H1 (cell line): ENCODE measurements at regions not wholly inside any gene's neighbourhood (a gene's known extent, or its start where the extent isn't known, plus 50 kb on each side); places are given as distances from the start of the nearest gene placed in this dataset.

Source experiments
- CTCF ChIA-PET: fragments of 300-600 bp; sonication (Branson Sonifier 250); formaldehyde crosslinking; loops from one replicate; lab custom pipeline; 2021; ENCODE audit not compliant: partially characterized antibody; lab: Charles Lee
- POLR2A ChIA-PET: fragments of 300-600 bp; sonication (Branson Sonifier 250); formaldehyde crosslinking; loops from one replicate; lab custom pipeline; 2021; ENCODE audit warnings: inconsistent platforms; ENCODE audit not compliant: partially characterized antibody; lab: Charles Lee
- DNase-seq, 2 experiments: peaks; one replicate each; pipeline versions ENCODE4 v3.0.0 to v3.0.0-alpha.2; 2010 to 2022; ENCODE audit warnings: low spot score in 2 of 2, low read depth in 1 of 2, mixed read lengths in 1 of 2
- FAIRE-seq: peaks from 2 replicates; lab custom pipeline; 2011; peaks lifted over from hg19 to GRCh38; lab: Jason Lieb, UNC
- H2AFZ ChIP-seq: 2 replicates; pipeline ENCODE4 v1.8.1; 2012; ENCODE audit warnings: low read length, inconsistent platforms
- H2AK5ac ChIP-seq: 2 replicates; pipeline ENCODE4 v1.6.1; 2013; ENCODE audit warnings: low read depth, low read length
- H2BK120ac ChIP-seq: replicated peaks from 2 replicates; pipeline ENCODE3; 2013; ENCODE audit warnings: low read depth, low read length, inconsistent platforms
- H2BK12ac ChIP-seq: 2 replicates; pipeline ENCODE4 v1.6.1; 2013; ENCODE audit warnings: low read depth, low read length
- H2BK15ac ChIP-seq: 2 replicates; pipeline ENCODE4 v1.6.1; 2013; ENCODE audit warnings: low read length
- H2BK20ac ChIP-seq: 2 replicates; pipeline ENCODE4 v1.6.1; 2013; ENCODE audit warnings: low read length
- H2BK5ac ChIP-seq: 2 replicates; pipeline ENCODE4 v1.6.1; 2013; ENCODE audit warnings: low read depth, low read length
- H3K14ac ChIP-seq: 2 replicates; pipeline ENCODE4 v1.6.1; 2013; ENCODE audit warnings: inconsistent platforms; ENCODE audit not compliant: insufficient read length
- H3K18ac ChIP-seq: 2 replicates; pipeline ENCODE4 v1.6.1; 2013; ENCODE audit warnings: low read length; ENCODE audit errors: extremely low read depth
- H3K23ac ChIP-seq: 2 replicates; pipeline ENCODE4 v1.6.1; 2013; ENCODE audit warnings: inconsistent platforms; ENCODE audit not compliant: insufficient read length
- H3K23me2 ChIP-seq: 2 replicates; pipeline ENCODE4 v1.6.1; 2013; ENCODE audit warnings: low read depth, low read length
- H3K27ac ChIP-seq: 2 replicates; pipeline ENCODE4 v1.6.1; 2011; ENCODE audit warnings: low read depth, low read length, inconsistent platforms
- H3K27me3 ChIP-seq, 4 experiments: replicated peaks in 1 of 4; 1 replicate in 1 of 4; 2 replicates in 3 of 4; pipeline versions ENCODE4 v1.6.1 to v1.8.1; 2011 to 2013; ENCODE audit warnings: low read length in 3 of 4, mild to moderate bottlenecking in 3 of 4, inconsistent platforms in 2 of 4, mixed read lengths in 2 of 4, moderate library complexity in 1 of 4; ENCODE audit not compliant: control insufficient read depth in 3 of 4, insufficient read depth in 3 of 4; ENCODE audit errors: extremely low read depth in 1 of 4
- H3K36me3 ChIP-seq, 4 experiments: 2 replicates each; pipeline versions ENCODE4 v1.6.1 to v1.8.1; 2011 to 2013; ENCODE audit warnings: mild to moderate bottlenecking in 4 of 4, low read length in 3 of 4, moderate library complexity in 2 of 4, control low read depth in 1 of 4, inconsistent platforms in 1 of 4; ENCODE audit not compliant: insufficient read depth in 4 of 4, control insufficient read depth in 2 of 4
- H3K4ac ChIP-seq: replicated peaks from 2 replicates; pipeline ENCODE3; 2013; ENCODE audit warnings: low read length, low read depth, mixed read lengths, inconsistent platforms; ENCODE audit not compliant: insufficient read length
- H3K4me1 ChIP-seq, 4 experiments: replicated peaks in 1 of 4; 1 replicate in 1 of 4; 2 replicates in 3 of 4; pipeline versions ENCODE4 v1.6.1 to v1.8.1; 2011 to 2013; ENCODE audit warnings: low read length in 3 of 4, inconsistent platforms in 2 of 4, mixed read lengths in 1 of 4; ENCODE audit not compliant: insufficient read depth in 4 of 4, control insufficient read depth in 3 of 4
- H3K4me2 ChIP-seq, 2 experiments: 2 replicates each; pipeline versions ENCODE4 v1.6.1 to v1.8.1; 2011 to 2013; ENCODE audit warnings: low read depth in 2 of 2, low read length in 2 of 2, control low read depth in 1 of 2, inconsistent platforms in 1 of 2, mild to moderate bottlenecking in 1 of 2; ENCODE audit not compliant: insufficient read depth in 1 of 2
- H3K4me3 ChIP-seq, 4 experiments: fragments of 200-600, 300-600 bp in 1 of 4; sonication (generic), shearing (Covaris generic), sonication (Bioruptor Twin) in 1 of 4; 2 replicates each; pipeline versions ENCODE4 v1.5.1 to v1.8.1; 2011 to 2016; ENCODE audit warnings: low read length in 4 of 4, low read depth in 3 of 4, control low read depth in 2 of 4, inconsistent platforms in 2 of 4, mild to moderate bottlenecking in 2 of 4, mixed read lengths in 1 of 4, moderate library complexity in 1 of 4; ENCODE audit not compliant: insufficient read depth in 2 of 4; ENCODE audit errors: extremely low read depth in 1 of 4
- H3K56ac ChIP-seq: replicated peaks from 2 replicates; pipeline ENCODE3; 2013; ENCODE audit warnings: low read depth, mild to moderate bottlenecking, mixed read lengths, low read length, inconsistent platforms; ENCODE audit not compliant: insufficient read length
- H3K79me1 ChIP-seq: 2 replicates; pipeline ENCODE4 v1.6.1; 2013; ENCODE audit warnings: low read depth, low read length, control low read depth
- H3K79me2 ChIP-seq, 2 experiments: 2 replicates each; pipeline versions ENCODE4 v1.6.1 to v1.8.1; 2012 to 2013; ENCODE audit warnings: low read length in 2 of 2, mild to moderate bottlenecking in 2 of 2, inconsistent platforms in 1 of 2; ENCODE audit not compliant: insufficient read depth in 2 of 2, control insufficient read depth in 1 of 2
- H3K9ac ChIP-seq, 4 experiments: replicated peaks in 1 of 4; 1 replicate in 1 of 4; 2 replicates in 3 of 4; pipeline versions ENCODE4 v1.6.1 to v1.8.1; 2011 to 2013; ENCODE audit warnings: low read depth in 3 of 4, low read length in 3 of 4, control low read depth in 2 of 4, mild to moderate bottlenecking in 2 of 4, moderate library complexity in 2 of 4, inconsistent platforms in 1 of 4; ENCODE audit errors: extremely low read depth in 1 of 4
- H3K9me3 ChIP-seq, 2 experiments: 2 replicates each; pipeline versions ENCODE4 v1.6.1 to v1.8.1; 2012 to 2013; ENCODE audit warnings: mild to moderate bottlenecking in 2 of 2, moderate library complexity in 2 of 2, control low read depth in 1 of 2, inconsistent platforms in 1 of 2, low read depth in 1 of 2, low read length in 1 of 2, mixed read lengths in 1 of 2; ENCODE audit not compliant: insufficient read depth in 2 of 2
- H4K20me1 ChIP-seq, 2 experiments: replicated peaks in 1 of 2; 2 replicates each; pipeline versions ENCODE3 to v1.8.1; 2011 to 2013; ENCODE audit warnings: inconsistent platforms in 2 of 2, low read length in 2 of 2, mild to moderate bottlenecking in 1 of 2; ENCODE audit not compliant: insufficient read depth in 2 of 2, control insufficient read depth in 1 of 2
- H4K5ac ChIP-seq: 2 replicates; pipeline ENCODE4 v1.6.1; 2013; ENCODE audit warnings: low read length, low read depth, mixed read lengths, inconsistent platforms; ENCODE audit not compliant: insufficient read length
- H4K8ac ChIP-seq: 2 replicates; pipeline ENCODE4 v1.8.0; 2013; ENCODE audit warnings: mild to moderate bottlenecking, moderate library complexity, low read length, inconsistent platforms; ENCODE audit not compliant: insufficient read depth; ENCODE audit errors: extremely low read depth
- H4K91ac ChIP-seq: replicated peaks from 2 replicates; pipeline ENCODE3; 2013; ENCODE audit warnings: low read length, mixed read lengths, inconsistent platforms; ENCODE audit not compliant: insufficient read length
- PHF8 ChIP-seq: fragments of 200-600 bp; sonication (generic); conservative IDR thresholded peaks from 2 replicates; pipeline ENCODE4 v1.7.1; 2012; ENCODE audit warnings: low read depth, mild to moderate bottlenecking, inconsistent platforms, low read length, moderate library complexity
- RFX5 ChIP-seq: IDR thresholded peaks from 2 replicates; pipeline ENCODE4 v1.6.1; 2011; ENCODE audit warnings: low read depth, low read length, improper control_type of control experiment, borderline replicate concordance
- SP4 ChIP-seq: IDR thresholded peaks from 2 replicates; pipeline ENCODE4 v1.6.1; 2012; ENCODE audit warnings: low read length, inconsistent platforms
- USF2 ChIP-seq: IDR thresholded peaks from 2 replicates; pipeline ENCODE4 v1.6.1; 2011; ENCODE audit warnings: low read length, improper control_type of control experiment
- WGBS, 2 experiments: shearing (Covaris generic) in 1 of 2; methylation state at CpG; one replicate each; pipeline versions ENCODE4 v1.1.6 to v1.1.7; 2013 to 2015; ENCODE audit warnings: low lambda C conversion rate in 2 of 2, mixed read lengths in 2 of 2, inconsistent platforms in 1 of 2, low coverage in 1 of 2, missing lambda C conversion rate in 1 of 2; ENCODE audit not compliant: insufficient replicate concordance in 2 of 2, insufficient coverage in 1 of 2, insufficient read length in 1 of 2; ENCODE audit errors: extremely low coverage in 1 of 2, missing lambda C conversion rate in 1 of 2; 5-methylcytosine and 5-hydroxymethylcytosine counted together
- TF ChIP-seq, protein P1 (sequence below): IDR thresholded peaks from 2 replicates; pipeline ENCODE4 v1.6.1; 2012; ENCODE audit warnings: inconsistent platforms

- no peak for FAIRE-seq
- H3K56ac ChIP-seq = no peak overlapping the region
- DNase-seq = no peak
- no peaks in the 10 kb centered on the region for H3K27me3 ChIP-seq
- no peak overlapping the region for H3K27ac ChIP-seq
- no peak overlapping the region for H4K5ac ChIP-seq
- H3K4me2 ChIP-seq = no peak overlapping the region
- no peak overlapping the region for H2BK12ac ChIP-seq
- no peaks in the 10 kb centered on the region for H3K79me2 ChIP-seq
- H2BK5ac ChIP-seq = peak overlapping the region; percentile 22; the same call in 1 of the 2 replicates
- no peak overlapping the region for H2AFZ ChIP-seq
- no peaks in the 10 kb centered on the region for H3K9me3 ChIP-seq
- no peak overlapping the region for H2AK5ac ChIP-seq
- H3K4ac ChIP-seq = no peak overlapping the region
- H3K23ac ChIP-seq = no peak overlapping the region
- POLR2A ChIA-PET = interaction anchor here (1.1 kb wide), 1 partner anchor 18 kb away, joined by 3 read pairs; no protein-coding TSS in a partner anchor
- H4K20me1 ChIP-seq = no peaks in the 10 kb centered on the region
- H2BK15ac ChIP-seq = no peak overlapping the region
- no peaks in the 10 kb centered on the region for H3K79me1 ChIP-seq
- no peaks in the 10 kb centered on the region for H3K23me2 ChIP-seq
- TF ChIP-seq, protein P1, sequence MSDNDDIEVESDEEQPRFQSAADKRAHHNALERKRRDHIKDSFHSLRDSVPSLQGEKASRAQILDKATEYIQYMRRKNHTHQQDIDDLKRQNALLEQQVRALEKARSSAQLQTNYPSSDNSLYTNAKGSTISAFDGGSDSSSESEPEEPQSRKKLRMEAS = no peak
- TF ChIP-seq PHF8 = no peak
- TF ChIP-seq RFX5 = no peak
- no peak for TF ChIP-seq SP4
- TF ChIP-seq USF2 = no peak
- H3K18ac ChIP-seq = no peak overlapping the region
- no peak overlapping the region for H4K91ac ChIP-seq
- H2BK120ac ChIP-seq = no peak overlapping the region
- H3K4me1 ChIP-seq = peaks cover 0 to 3% (median 1%) of the 10 kb centered on the region in 4 experiments; a peak in 3 of 7 replicates
- no peak overlapping the region for H3K9ac ChIP-seq
- no peak overlapping the region for H3K4me3 ChIP-seq
- 98% methylated on average over 2 of the region's 2 CpGs; no CpG with 5 or more reads in 1 of the 2 experiments for WGBS, 2 experiments
- CTCF ChIA-PET = interaction anchor here (0.9 kb wide), 1 partner anchor 10 kb away, joined by 3 read pairs; no protein-coding TSS in a partner anchor
- no peak overlapping the region for H3K14ac ChIP-seq
- H2BK20ac ChIP-seq = no peak overlapping the region
- H4K8ac ChIP-seq = no peak overlapping the region
- no peaks in the 10 kb centered on the region for H3K36me3 ChIP-seq
Observed at GRCh38 chr11:111135101-111135500, 110.4 kb upstream of the POU2AF2 start.
